K562 (cell line): ENCODE measurements at regions not wholly inside any gene's neighbourhood (a gene's known extent, or its start where the extent isn't known, plus 50 kb on each side); places are given as distances from the start of the nearest gene placed in this dataset.
A peak's percentile ranks its signal among the peaks of the same experiment; 100 is the strongest.

Experiments used
- ATAC-seq: fragments of 200-7000 bp; cut with Tn5 transposase; 3 replicates; pipeline ENCODE4 v1.9.1; 2020; ENCODE audit warnings: moderate library complexity
- BruUV-seq: library from RNA; stranded (reverse); fragments of 400-500 nt; replicated peaks from 2 replicates; lab custom pipeline; 2021; lab: Mats Ljungman, UMichigan
- CTCF ChIA-PET: fragments of 300-600 bp; formaldehyde crosslinking; extraction: SDS; loops from one replicate; lab custom pipeline; 2021; ENCODE audit warnings: low intra/inter-chr PET ratio; lab: Yijun Ruan, JAX
- POLR2A ChIA-PET: fragments of 300-600, 350-650 bp; sonication (Branson Sonifier 250); formaldehyde crosslinking; extraction: SDS; loops from one replicate; lab custom pipeline; 2021; ENCODE audit warnings: antibody characterized with exemption, inconsistent platforms; lab: Yijun Ruan, JAX
- DNase-seq, 4 experiments: peaks; one replicate each; pipeline versions ENCODE4 v3.0.0 to v3.0.0-alpha.2; 2011 to 2018; ENCODE audit warnings: low spot score in 3 of 4, mixed read lengths in 3 of 4; ENCODE audit errors: extremely low read depth in 1 of 4
- FAIRE-seq: peaks from 2 replicates; lab custom pipeline; 2011; peaks lifted over from hg19 to GRCh38; lab: Jason Lieb, UNC
- H2AFZ ChIP-seq: 2 replicates; pipeline ENCODE4 v1.6.0; 2011; ENCODE audit warnings: low read depth, low read length, control low read depth, inconsistent platforms
- H3K27ac ChIP-seq: fragments of 200-600 bp; 3 replicates; pipeline ENCODE4 v1.8.0; 2011; ENCODE audit warnings: low read depth, mild to moderate bottlenecking, control low read depth, inconsistent platforms, low read length, moderate library complexity, mixed read lengths; ENCODE audit errors: extremely low read depth
- H3K27me3 ChIP-seq, 2 experiments: fragments of 300-600 bp in 1 of 2; 2 replicates in 1 of 2; 3 replicates in 1 of 2; pipeline versions ENCODE4 v1.6.0 to v1.8.0; 2011; ENCODE audit warnings: inconsistent platforms in 2 of 2, low read length in 2 of 2, mild to moderate bottlenecking in 1 of 2, mixed read lengths in 1 of 2, moderate library complexity in 1 of 2; ENCODE audit not compliant: control insufficient read depth in 2 of 2, insufficient read depth in 2 of 2
- H3K36me3 ChIP-seq: fragments of 300-600 bp; 3 replicates; pipeline ENCODE4 v1.8.0; 2011; ENCODE audit warnings: mild to moderate bottlenecking, low read length, inconsistent platforms; ENCODE audit not compliant: control insufficient read depth, insufficient read depth
- H3K4me1 ChIP-seq, 2 experiments: fragments of 200-600 bp in 1 of 2; replicated peaks in 1 of 2; 2 replicates in 1 of 2; 3 replicates in 1 of 2; pipeline versions ENCODE4 v1.5.1 to v1.8.0; 2011; ENCODE audit warnings: inconsistent platforms in 2 of 2, low read length in 2 of 2, mild to moderate bottlenecking in 1 of 2, mixed read lengths in 1 of 2, moderate library complexity in 1 of 2; ENCODE audit not compliant: control insufficient read depth in 2 of 2, insufficient read depth in 2 of 2
- H3K4me2 ChIP-seq: 2 replicates; pipeline ENCODE4 v1.6.1; 2011; ENCODE audit warnings: low read length, control low read depth, inconsistent platforms, mixed read lengths; ENCODE audit not compliant: insufficient read depth
- H3K4me3 ChIP-seq: fragments of 200-600 bp; sonication (generic), shearing (Covaris generic); 2 replicates; pipeline ENCODE4 v1.5.1; 2016; ENCODE audit warnings: control low read depth, inconsistent platforms
- H3K79me2 ChIP-seq: fragments of 200-600 bp; 3 replicates; pipeline ENCODE4 v1.8.0; 2011; ENCODE audit warnings: low read length, inconsistent platforms; ENCODE audit not compliant: control insufficient read depth, insufficient read depth
- H3K9ac ChIP-seq, 2 experiments: 2 replicates each; pipeline versions ENCODE4 v1.6.0 to v1.6.1; 2011; ENCODE audit warnings: low read depth in 2 of 2, low read length in 2 of 2, control low read depth in 1 of 2, inconsistent platforms in 1 of 2, mild to moderate bottlenecking in 1 of 2, mixed read lengths in 1 of 2; ENCODE audit not compliant: insufficient read depth in 1 of 2
- H3K9me1 ChIP-seq: one replicate; pipeline ENCODE4 v1.6.0; 2011; ENCODE audit warnings: inconsistent platforms, mild to moderate bottlenecking, low read length, moderate library complexity; ENCODE audit not compliant: control insufficient read depth, insufficient read depth
- H3K9me3 ChIP-seq: replicated peaks from 2 replicates; pipeline ENCODE4 v1.5.1; 2011; ENCODE audit warnings: low read depth, low read length, inconsistent platforms; ENCODE audit not compliant: control insufficient read depth, insufficient read depth
- H4K20me1 ChIP-seq: replicated peaks from 2 replicates; pipeline ENCODE4 v1.6.1; 2011; ENCODE audit warnings: low read length, inconsistent platforms, mixed read lengths; ENCODE audit not compliant: control insufficient read depth, insufficient read depth
- ARID1B ChIP-seq: fragments of 450-650 bp; IDR thresholded peaks from 2 replicates; pipeline ENCODE4 v1.6.1; 2016; ENCODE audit warnings: antibody characterized with exemption, mild to moderate bottlenecking, inconsistent platforms
- CBFA2T2 ChIP-seq: fragments of 450-650 bp; conservative IDR thresholded peaks from 2 replicates; pipeline ENCODE4 v1.6.1; 2017; ENCODE audit warnings: mild to moderate bottlenecking
- CSDE1 ChIP-seq, 2 experiments: fragments of 450-650 bp; IDR thresholded peaks; 2 replicates each; pipeline ENCODE4 v1.6.1; 2016; ENCODE audit warnings: mild to moderate bottlenecking in 1 of 2
- FIP1L1 ChIP-seq: fragments of 200-400 bp; formaldehyde crosslinking; IDR thresholded peaks from 2 replicates; pipeline ENCODE4 v1.6.1; 2018; ENCODE audit warnings: mild to moderate bottlenecking, low read depth, low read length; ENCODE audit not compliant: poor library complexity, severe bottlenecking
- PRPF4 ChIP-seq: fragments of 200-400 bp; formaldehyde crosslinking; IDR thresholded peaks from one replicate; pipeline ENCODE4 v1.6.1; 2017; ENCODE audit warnings: low read length, low read depth, mild to moderate bottlenecking; ENCODE audit not compliant: insufficient read depth, poor library complexity, severe bottlenecking
- ZNF197 ChIP-seq: fragments of 200-800 bp; sonication (Bioruptor generic); IDR thresholded peaks from 2 replicates; pipeline ENCODE4 v1.6.1; 2016; ENCODE audit warnings: low read depth, missing genetic modification characterization, missing compliant biosample characterization
- ZNF24 ChIP-seq: fragments of 450-650 bp; IDR thresholded peaks from 2 replicates; pipeline ENCODE4 v1.6.1; 2016
- ZNF274 ChIP-seq: IDR thresholded peaks from 2 replicates; pipeline ENCODE4 v1.6.1; 2011; ENCODE audit warnings: low read depth, mild to moderate bottlenecking, low read length, moderate library complexity, borderline replicate concordance
- ZNF655 ChIP-seq: fragments of 250-450 bp; sonication (Bioruptor Pico); IDR thresholded peaks from 2 replicates; pipeline ENCODE4 v1.5.0; 2021
- in situ Hi-C: fragments of 300-500 bp; cut with MboI; formaldehyde crosslinking; loops from 4 replicates; pipeline ENCODE4 v1.15.0; 2018; ENCODE audit warnings: inconsistent platforms, mixed read lengths
- intact Hi-C: fragments of 100-400 bp; cut with micrococcal nuclease; formaldehyde crosslinking; loops from 2 replicates; pipeline ENCODE4 v1.14.2; 2022

GRCh38 chr13:64052521-64052920 lies 2636.9 kb upstream of the PCDH20 start (continued):
- TF ChIP-seq ZNF655 (CRISPR knock-in tag) (no peak), CSDE1 (IDR thresholded peaks at IDR 0.05) (no peak), ZNF197 (CRISPR knock-in tag) (no peak), ARID1B (peak; percentile 8; the same call in 1 of the 2 replicates)

DNA sequence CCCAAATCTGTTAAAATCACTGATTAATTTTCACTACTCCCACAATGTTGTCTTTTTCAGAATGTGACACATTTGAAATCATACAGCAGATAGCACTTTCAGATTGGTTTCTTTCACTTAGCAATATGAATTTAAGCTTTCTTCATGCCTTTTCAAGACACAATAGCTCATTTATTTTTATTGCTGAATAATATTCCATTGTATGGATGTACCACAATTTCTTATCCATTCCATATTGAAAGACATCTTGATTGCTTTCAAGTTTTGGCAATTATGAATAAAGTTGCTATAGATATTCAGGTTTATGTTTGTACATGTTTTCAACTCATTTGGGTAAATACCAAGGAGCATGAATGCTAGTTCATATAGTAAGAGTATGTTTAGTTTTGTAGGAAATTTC lies 2635.6 kb upstream of the PCDH20 start:
- H3K4me2 ChIP-seq = no peak overlapping the region
- H3K36me3 ChIP-seq = no peaks in the 10 kb centered on the region
- intact Hi-C loops = no loop called here
- no peak overlapping the region for H3K4me3 ChIP-seq
- H3K9me1 ChIP-seq = no peaks in the 10 kb centered on the region
- H2AFZ ChIP-seq = no peak overlapping the region
- in situ Hi-C loops = no loop called here
- no peaks in the 10 kb centered on the region for H3K27me3 ChIP-seq
- H3K79me2 ChIP-seq = peaks cover 9% of the 10 kb centered on the region; the same call in 2 of the 3 replicates
- TF ChIP-seq FIP1L1 = no peak
- TF ChIP-seq ZNF24 = no peak
- TF ChIP-seq ZNF274 = no peak
- TF ChIP-seq CBFA2T2 = no peak
- no peak for TF ChIP-seq PRPF4
- no peak overlapping the region for H3K9ac ChIP-seq
- ChIA-PET CTCF (no interaction called here), POLR2A (no interaction called here)
- H4K20me1 ChIP-seq = no peaks in the 10 kb centered on the region
- no peak overlapping the region for H3K27ac ChIP-seq
- no TSS peak for BruUV-seq
- H3K9me3 ChIP-seq = no peaks in the 10 kb centered on the region
- ATAC-seq = no peak
- H3K4me1 ChIP-seq = no peaks in the 10 kb centered on the region
- no peak for FAIRE-seq
- no peak for DNase-seq
